Body of pancreas (tissue), 4 donors: ENCODE measurements at regions not wholly inside any gene's neighbourhood (a gene's known extent, or its start where the extent isn't known, plus 50 kb on each side); places are given as distances from the start of the nearest gene placed in this dataset.

ENCODE experiments used
- POLR2A ChIP-seq, 3 donors: fragments of 450-650 bp; IDR thresholded peaks; one replicate each; pipeline ENCODE4 v1.6.1; 2016; ENCODE audit warnings: antibody characterized with exemption in 3 of 3, mild to moderate bottlenecking in 2 of 3
- TF ChIP-seq, protein P1 (sequence below), 7 experiments: fragments of 450-650 bp in 4 of 7; fragments of 200-600 bp in 3 of 7; sonication (generic) in 3 of 7; IDR thresholded peaks; one replicate each; pipeline ENCODE4 v1.5.1; 2016 to 2019; ENCODE audit warnings: antibody characterized with exemption in 7 of 7

DNA sequence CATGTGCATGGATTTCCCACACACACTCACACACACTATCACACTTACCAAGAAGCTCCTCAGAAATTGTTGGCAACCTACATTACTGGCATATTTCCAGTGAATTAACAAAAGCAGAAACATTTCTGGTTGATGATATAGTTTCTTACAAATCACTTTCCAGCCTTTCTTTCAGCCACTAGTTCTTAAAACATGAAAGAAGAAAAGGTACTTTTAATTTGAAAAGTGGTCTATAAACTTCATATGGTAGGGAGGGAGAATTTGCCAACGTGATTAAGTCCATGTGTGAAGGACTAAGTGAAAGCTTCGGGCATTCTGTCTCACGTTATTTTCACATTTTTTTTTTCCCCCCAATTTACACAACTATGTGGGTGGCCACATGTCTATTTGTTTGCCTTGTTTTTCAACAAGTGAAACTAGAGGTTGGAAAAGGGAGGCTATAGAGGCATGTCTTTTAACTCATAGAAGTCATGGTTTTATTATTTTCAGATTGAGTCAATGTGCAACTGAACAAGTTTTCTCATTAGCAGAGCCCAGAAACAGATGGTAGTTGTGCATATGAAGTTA, 832.1 kb upstream of the INTU start:
- TF ChIP-seq, protein P1, sequence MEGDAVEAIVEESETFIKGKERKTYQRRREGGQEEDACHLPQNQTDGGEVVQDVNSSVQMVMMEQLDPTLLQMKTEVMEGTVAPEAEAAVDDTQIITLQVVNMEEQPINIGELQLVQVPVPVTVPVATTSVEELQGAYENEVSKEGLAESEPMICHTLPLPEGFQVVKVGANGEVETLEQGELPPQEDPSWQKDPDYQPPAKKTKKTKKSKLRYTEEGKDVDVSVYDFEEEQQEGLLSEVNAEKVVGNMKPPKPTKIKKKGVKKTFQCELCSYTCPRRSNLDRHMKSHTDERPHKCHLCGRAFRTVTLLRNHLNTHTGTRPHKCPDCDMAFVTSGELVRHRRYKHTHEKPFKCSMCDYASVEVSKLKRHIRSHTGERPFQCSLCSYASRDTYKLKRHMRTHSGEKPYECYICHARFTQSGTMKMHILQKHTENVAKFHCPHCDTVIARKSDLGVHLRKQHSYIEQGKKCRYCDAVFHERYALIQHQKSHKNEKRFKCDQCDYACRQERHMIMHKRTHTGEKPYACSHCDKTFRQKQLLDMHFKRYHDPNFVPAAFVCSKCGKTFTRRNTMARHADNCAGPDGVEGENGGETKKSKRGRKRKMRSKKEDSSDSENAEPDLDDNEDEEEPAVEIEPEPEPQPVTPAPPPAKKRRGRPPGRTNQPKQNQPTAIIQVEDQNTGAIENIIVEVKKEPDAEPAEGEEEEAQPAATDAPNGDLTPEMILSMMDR (IDR thresholded peaks at IDR 0.05) = no peak
- no peak for TF ChIP-seq POLR2A (IDR thresholded peaks at IDR 0.05)
